ENCODE measurements at regions not wholly inside any gene's neighbourhood (a gene's known extent, or its start where the extent isn't known, plus 50 kb on each side); places are given as distances from the start of the nearest gene placed in this dataset.

- no peak for DNase-seq (ENCODE audit: low spot score)
- peaks cover 2% of the 10 kb centered on the region for H3K36me3 Mint-ChIP-seq (ENCODE audit: low read depth)
- no peak overlapping the region for H3K4me3 Mint-ChIP-seq
- H3K9me3 Mint-ChIP-seq, result no peaks in the 10 kb centered on the region
- H3K27ac Mint-ChIP-seq, result no peak overlapping the region
- peaks cover 6% of the 10 kb centered on the region for H3K27me3 Mint-ChIP-seq (ENCODE audit: insufficient read depth)
- intact Hi-C loops (cut with micrococcal nuclease), result no loop called here
- H3K4me1 Mint-ChIP-seq (ENCODE audit: low read depth), result peaks cover 3% of the 10 kb centered on the region
Observed at GRCh38 chr7:22875470-22875869, 52.8 kb upstream of the TOMM7 start.

DNA sequence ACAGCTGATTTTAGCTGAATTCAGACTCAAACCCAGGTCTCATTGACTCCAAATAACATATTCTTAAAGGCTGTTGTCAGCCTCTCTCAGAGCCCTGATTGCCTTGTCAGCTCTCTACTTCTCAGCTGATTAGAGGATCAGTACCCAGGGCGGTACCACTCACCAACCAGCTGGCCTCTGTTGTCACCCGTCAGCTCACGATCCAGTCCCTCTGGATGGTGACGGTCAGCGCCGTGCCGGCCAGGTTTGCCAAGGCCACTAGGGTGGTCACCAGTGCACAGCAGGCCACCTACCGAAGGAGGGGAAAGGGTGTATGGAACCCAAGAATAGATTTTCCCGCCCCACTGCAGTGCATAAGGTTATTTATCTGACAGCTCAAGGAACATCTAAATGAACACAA is 52.3 kb upstream of the TOMM7 start:
- Mint-ChIP-seq H3K27ac (no peak overlapping the region), H3K36me3 (ENCODE audit: low read depth) (peaks cover 6% of the 10 kb centered on the region), H3K9me3 (no peaks in the 10 kb centered on the region), H3K4me3 (no peak overlapping the region), H3K4me1 (ENCODE audit: low read depth) (peaks cover 7% of the 10 kb centered on the region), H3K27me3 (ENCODE audit: insufficient read depth) (peaks cover 6% of the 10 kb centered on the region)
- intact Hi-C loops (cut with micrococcal nuclease), result no loop called here
- no peak for DNase-seq (ENCODE audit: low spot score)

Measured in activated T-helper 1 cell treated with anti-CD3 and anti-CD28 coated beads, Interleukin-12 subunit alpha, Interleukin-12 subunit beta, Interleukin-2, Interleukin-4 antibody, amounts not matched to agents 30 ng/mL and 10 ng/mL and 1 ng/mL, durations not matched to agents 14 hours and 24 hours and 36 hours (primary cell).